NCI-H446 treated with DMSO at 0.1 percent for 48 hours (cell line): ENCODE measurements at regions not wholly inside any gene's neighbourhood (a gene's known extent, or its start where the extent isn't known, plus 50 kb on each side); places are given as distances from the start of the nearest gene placed in this dataset.

Experiments used
- DNase-seq: peaks from one replicate; lab custom pipeline; 2025; lab: John Stamatoyannopoulos, UW

- DNase-seq: no peak
These were observed 592.8 kb downstream of the TUSC7 start for GRCh38 chr3:117302428-117302827.

GRCh38 chr3:117303443-117303842 lies 593.9 kb downstream of the TUSC7 start:
- no peak for DNase-seq

- DNase-seq: no peak
These were observed 595.1 kb downstream of the TUSC7 start for GRCh38 chr3:117304681-117305080.

- DNase-seq: no peak
These were observed 596.1 kb downstream of the TUSC7 start for GRCh38 chr3:117305681-117306080.

DNA sequence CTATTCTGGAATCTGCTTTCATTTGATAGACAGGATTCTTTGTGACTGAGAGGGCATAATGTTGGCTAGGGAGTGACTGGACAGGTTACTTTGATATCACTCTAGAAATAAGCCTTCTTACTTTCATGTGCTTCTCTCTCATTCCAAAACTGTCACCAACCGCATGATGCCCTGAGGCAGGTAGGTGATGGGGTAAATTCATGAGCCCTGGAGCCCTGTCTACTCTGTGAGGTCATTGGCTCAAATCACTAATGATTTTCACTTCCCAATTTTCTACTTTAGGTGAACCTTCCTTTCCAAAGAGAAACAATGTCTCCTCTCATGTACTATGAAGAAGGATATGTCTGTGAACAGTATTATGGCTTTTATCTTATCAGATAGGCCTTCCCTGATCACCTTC lies 596.7 kb downstream of the TUSC7 start:
- no peak for DNase-seq

- DNase-seq: no peak
These were observed 598.8 kb downstream of the TUSC7 start for GRCh38 chr3:117308353-117308752.

GRCh38 chr3:117308756-117309155 lies 599.2 kb downstream of the TUSC7 start:
- DNase-seq: no peak

- DNase-seq: no peak
These were observed 601.0 kb downstream of the TUSC7 start for GRCh38 chr3:117310536-117310935.

DNA sequence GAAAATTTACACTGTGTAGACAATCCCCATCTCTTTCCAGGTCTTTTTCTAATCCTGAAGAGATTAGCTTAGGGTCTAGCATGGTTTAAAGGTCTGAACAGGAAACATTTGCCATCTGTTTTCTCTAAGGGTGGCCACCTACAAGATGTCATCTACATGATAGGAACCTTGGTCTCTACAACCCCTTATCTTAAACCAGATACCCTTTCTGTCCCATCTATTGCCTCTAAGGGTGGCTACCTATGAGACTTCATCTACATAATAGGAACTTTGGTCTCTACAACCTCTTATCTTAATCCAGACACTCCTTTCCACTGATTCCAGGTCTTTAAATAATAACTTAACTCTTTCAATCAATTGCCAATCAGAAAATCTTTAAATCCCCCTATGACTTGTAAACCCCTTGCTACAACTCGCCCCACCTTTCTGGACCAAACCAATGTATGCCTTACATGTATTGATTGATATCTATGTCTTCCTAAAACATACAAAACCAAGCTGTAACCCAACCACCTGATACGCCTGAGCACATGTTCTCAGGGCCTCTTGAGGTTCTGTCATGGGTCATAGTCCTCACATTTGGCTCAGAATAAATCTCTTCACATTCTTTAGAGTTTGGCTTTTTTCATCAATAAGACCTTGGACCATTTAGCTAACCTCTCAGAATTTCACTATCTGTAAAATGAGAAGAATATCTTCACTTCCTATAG lies 605.0 kb downstream of the TUSC7 start:
- DNase-seq: no peak

- no peak for DNase-seq
These were observed 613.3 kb downstream of the TUSC7 start for GRCh38 chr3:117322866-117323265.

GRCh38 chr3:117346901-117347300 lies 637.3 kb downstream of the TUSC7 start:
- DNase-seq: no peak

DNA sequence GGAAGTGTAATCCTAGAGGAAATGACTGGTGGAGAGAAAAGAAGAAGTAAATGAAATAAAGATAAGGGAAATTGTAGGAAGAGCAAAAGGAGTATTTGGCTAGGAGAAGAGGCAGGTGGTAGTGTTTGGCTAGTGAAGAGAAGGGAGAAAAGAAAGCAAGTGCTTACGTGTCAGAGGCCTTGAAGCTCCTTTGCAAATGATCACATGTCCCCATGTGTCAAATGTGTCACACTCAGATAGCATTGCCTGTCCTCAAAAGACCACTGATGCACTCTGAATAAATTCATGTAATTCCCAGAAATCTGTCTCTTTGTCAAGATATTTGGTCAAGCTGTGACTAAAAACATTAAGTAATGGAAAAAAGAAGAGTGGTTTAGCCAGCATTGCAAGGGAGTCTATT lies 639.3 kb downstream of the TUSC7 start:
- no peak for DNase-seq

DNA sequence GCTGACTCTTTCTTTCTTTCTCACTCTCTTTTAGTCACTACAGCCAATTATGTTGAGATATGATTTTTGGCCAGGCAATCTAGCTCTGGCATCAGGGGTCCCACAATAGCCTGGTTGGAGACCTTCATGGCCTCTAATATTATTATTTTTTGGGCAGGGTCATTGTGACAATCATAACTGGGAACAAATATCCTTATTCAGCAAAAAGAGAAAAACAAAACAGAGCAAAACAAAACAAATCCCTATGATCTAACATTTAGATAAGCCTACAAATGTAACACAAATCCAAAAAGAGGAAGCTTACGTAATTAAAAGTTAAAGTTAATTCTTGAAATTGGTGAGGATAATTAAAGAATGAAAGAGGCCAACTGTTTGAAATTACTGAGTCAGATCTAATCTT lies 640.0 kb downstream of the TUSC7 start:
- DNase-seq: no peak

GRCh38 chr3:117350371-117350770 lies 640.8 kb downstream of the TUSC7 start:
- peak; percentile 44 for DNase-seq

- DNase-seq: peak; percentile 75
These were observed 646.0 kb downstream of the TUSC7 start for GRCh38 chr3:117355566-117355965.

DNA sequence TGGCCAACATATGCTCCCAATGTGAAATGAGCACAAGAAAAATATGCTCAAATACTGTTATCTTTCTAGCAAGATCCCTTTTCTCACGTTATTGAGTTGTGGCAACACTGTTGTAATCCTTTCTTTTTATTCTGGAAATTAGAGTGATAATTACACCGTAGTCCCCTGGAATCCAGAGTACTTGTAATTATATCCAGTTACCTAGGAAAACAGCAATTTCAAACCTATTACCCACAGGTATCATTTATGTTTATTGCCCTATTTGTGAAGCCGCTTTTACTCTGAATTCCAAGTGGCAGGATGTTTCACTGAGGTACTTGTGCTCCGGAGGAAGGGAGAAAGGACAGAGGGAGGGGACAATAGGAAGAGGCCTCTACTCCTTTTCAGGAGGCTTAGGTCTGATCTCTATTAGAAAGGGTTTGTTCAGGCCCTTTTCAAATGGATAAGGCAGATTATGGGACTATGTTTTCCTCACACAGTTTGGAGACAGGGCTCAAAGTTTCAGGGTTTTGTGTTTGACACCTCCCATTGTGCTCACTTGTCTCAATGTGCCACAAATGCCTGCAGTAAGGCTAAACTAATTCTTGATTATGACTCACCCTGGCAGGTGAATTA lies 646.6 kb downstream of the TUSC7 start:
- no peak for DNase-seq

DNA sequence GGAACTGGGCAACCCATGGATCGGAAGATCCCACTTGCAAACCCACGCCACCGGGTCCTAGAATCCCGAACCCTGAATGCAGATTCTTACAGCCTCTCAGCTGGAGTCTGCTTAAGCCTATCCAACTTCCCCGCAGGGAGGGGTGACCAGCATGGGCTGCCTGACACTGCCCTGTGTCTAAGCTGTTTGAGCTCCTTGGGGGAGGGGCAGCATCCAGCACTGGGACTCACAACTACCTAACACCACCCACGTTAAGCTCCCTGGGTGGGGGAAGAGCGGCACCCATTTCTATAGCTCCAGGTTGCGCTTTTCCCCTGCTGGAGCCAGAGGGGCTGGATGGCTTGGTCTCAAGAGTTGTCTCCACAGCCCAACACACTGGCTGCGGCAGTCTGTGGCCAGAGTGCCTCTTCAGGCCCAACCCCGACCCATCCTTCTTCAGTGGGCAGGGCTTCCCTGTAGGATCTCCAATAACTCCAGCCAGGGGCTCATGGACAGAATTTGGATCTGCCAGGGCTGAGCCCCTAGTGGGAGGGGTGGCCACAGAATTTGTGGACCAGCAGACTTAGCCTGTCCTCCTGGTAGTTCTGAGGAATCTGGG lies 649.2 kb downstream of the TUSC7 start:
- DNase-seq: no peak

DNA sequence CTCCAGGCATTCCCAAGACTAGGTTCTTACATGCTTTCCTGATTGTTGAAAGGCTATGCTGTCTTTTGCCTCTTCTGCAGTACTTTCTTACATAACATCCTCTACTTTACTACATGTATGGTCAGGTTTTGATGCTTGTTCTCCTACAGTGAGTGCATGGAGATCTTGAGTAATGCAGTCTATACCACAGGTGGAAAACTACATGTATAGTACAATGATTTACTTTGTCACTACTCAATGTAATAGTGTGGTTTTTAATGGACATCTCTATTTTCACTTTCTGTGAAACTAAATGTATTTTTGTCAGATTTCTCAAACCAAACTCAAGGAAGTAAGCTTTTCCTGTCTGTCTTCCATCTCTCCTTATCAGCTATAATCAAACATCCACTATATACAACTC lies 657.0 kb downstream of the TUSC7 start:
- no peak for DNase-seq

- DNase-seq: no peak
These were observed 658.3 kb downstream of the TUSC7 start for GRCh38 chr3:117367861-117368260.

DNA sequence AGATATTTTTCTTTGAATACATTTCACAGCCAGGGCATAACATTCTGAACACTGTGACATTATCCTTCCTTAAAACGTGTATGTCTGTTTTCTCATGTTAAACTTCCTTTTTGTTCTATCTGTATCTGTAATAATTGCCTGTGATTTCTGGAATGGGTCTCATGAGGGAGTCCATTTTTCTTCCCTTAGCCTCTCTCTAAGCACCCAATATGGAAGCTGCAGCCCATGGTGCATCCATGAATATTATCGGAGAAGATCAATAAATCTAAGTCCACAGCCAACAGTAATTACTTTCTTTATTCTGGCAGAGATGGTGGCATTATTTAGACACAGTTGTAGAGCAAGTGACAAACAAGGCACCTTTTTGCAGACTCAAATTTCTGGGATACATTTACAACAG lies 671.1 kb downstream of the TUSC7 start:
- no peak for DNase-seq

- no peak for DNase-seq
These were observed 683.5 kb downstream of the TUSC7 start for GRCh38 chr3:117393119-117393518.

DNA sequence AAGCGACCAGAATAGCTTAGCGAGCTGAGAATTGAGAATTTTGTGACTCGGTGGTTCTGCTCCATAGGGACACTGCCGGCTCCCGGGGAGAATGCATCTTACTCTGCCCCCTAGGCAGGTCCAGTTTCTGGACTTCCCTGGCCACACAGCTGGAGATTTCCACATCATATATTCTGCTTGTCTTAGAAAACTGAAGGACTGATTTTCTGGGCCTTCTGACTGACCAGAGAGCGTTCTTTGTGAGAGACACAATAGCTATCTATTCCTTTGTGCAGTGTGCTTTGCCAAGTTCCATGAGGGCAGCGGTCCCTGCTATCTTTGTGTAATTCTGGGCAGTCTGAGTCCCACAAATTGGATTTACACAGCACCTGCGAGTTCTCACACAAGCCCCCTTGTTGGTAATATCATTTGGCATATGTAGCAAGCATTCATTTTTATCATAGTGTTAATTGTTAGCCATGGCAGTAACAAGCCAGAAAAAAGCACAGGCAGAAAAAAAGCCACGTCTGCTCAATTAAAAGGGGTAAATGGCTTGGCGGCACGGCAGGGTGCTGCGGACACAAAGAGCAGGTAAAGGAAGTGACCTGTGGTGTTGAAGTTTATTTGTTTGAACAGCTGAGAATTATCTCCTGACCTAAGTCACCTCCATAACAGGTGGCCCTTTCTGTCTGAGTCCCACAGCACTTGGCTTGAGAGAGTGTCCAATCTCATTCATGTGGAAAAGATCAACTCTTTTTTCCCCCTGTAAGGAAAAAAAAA lies 688.7 kb downstream of the TUSC7 start:
- no peak for DNase-seq
